GM12891 (cell line): ENCODE measurements at regions not wholly inside any gene's neighbourhood (a gene's known extent, or its start where the extent isn't known, plus 50 kb on each side); places are given as distances from the start of the nearest gene placed in this dataset.

Source experiments
- POLR2A ChIP-seq: IDR thresholded peaks from 2 replicates; pipeline ENCODE4 v1.6.1; 2011; ENCODE audit warnings: low read depth, low read length, control low read depth
- POLR2AphosphoS5 ChIP-seq: IDR thresholded peaks from 2 replicates; pipeline ENCODE4 v1.6.1; 2011; ENCODE audit warnings: low read depth, low read length, control low read depth
- TAF1 ChIP-seq: IDR thresholded peaks from 2 replicates; pipeline ENCODE4 v1.6.1; 2011; ENCODE audit warnings: low read depth, low read length, control low read depth

GRCh38 chr16:5438591-5438990 lies 341.0 kb upstream of the EEF2KMT start:
- TF ChIP-seq POLR2AphosphoS5, result no peak
- no peak for TF ChIP-seq POLR2A
- TF ChIP-seq TAF1, result no peak
